Neural cell (in vitro differentiated cells): ENCODE measurements at regions not wholly inside any gene's neighbourhood (a gene's known extent, or its start where the extent isn't known, plus 50 kb on each side); places are given as distances from the start of the nearest gene placed in this dataset.
"Not testable (repeated sequence)": the region's sequence is repeated elsewhere in the genome, so short reads cannot be mapped to it uniquely, and the experiment has no call there.

Experiments used
- H2AFZ ChIP-seq: fragments of 200-600, 300-800 bp; sonication (generic), shearing (Covaris generic); 2 replicates; pipeline ENCODE4 v1.6.0; 2014; ENCODE audit warnings: low read depth, mild to moderate bottlenecking, antibody characterized with exemption, low read length, moderate library complexity
- H3F3A ChIP-seq: fragments of 200-600 bp; shearing (Covaris generic); 2 replicates; pipeline ENCODE4 v1.6.1; 2016; ENCODE audit warnings: mild to moderate bottlenecking, moderate library complexity, mixed read lengths, antibody characterized with exemption, low read length; ENCODE audit not compliant: insufficient read depth, poor library complexity, severe bottlenecking
- H3K27ac ChIP-seq: fragments of 200-600, 300-800 bp; sonication (generic), shearing (Covaris generic); 2 replicates; pipeline ENCODE4 v1.5.1; 2014; ENCODE audit warnings: mild to moderate bottlenecking, low read length, moderate library complexity
- H3K27me3 ChIP-seq: fragments of 300-800, 200-600 bp; sonication (generic), shearing (Covaris generic); 2 replicates; pipeline ENCODE4 v1.6.0; 2014; ENCODE audit warnings: mild to moderate bottlenecking, low read depth, low read length, moderate library complexity; ENCODE audit not compliant: insufficient read depth
- H3K36me3 ChIP-seq: fragments of 300-800, 200-600 bp; sonication (generic), shearing (Covaris generic); 2 replicates; pipeline ENCODE4 v1.5.1; 2014; ENCODE audit warnings: mild to moderate bottlenecking, antibody characterized with exemption, low read length, moderate library complexity; ENCODE audit not compliant: insufficient read depth
- H3K4me2 ChIP-seq: fragments of 300-800, 200-600 bp; sonication (generic), shearing (Covaris generic); 2 replicates; pipeline ENCODE4 v1.6.0; 2014; ENCODE audit warnings: mild to moderate bottlenecking, low read length
- H3K4me3 ChIP-seq: fragments of 300-800, 200-600 bp; sonication (generic), shearing (Covaris generic); 2 replicates; pipeline ENCODE4 v1.5.1; 2014; ENCODE audit warnings: mild to moderate bottlenecking, low read length, moderate library complexity
- H3K79me2 ChIP-seq: fragments of 200-600 bp; shearing (Covaris generic); replicated peaks from 2 replicates; pipeline ENCODE4 v1.6.0; 2014; ENCODE audit warnings: mild to moderate bottlenecking, low read length, moderate library complexity; ENCODE audit not compliant: insufficient read depth
- H3K9ac ChIP-seq: fragments of 300-800, 200-600 bp; sonication (generic), shearing (Covaris generic); 2 replicates; pipeline ENCODE4 v1.6.1; 2016; ENCODE audit warnings: mild to moderate bottlenecking, low read length, mixed read lengths
- H3K9me2 ChIP-seq: fragments of 200-600 bp; shearing (Covaris generic); 2 replicates; pipeline ENCODE4 v1.6.1; 2016; ENCODE audit warnings: mild to moderate bottlenecking, low read length, mixed read lengths; ENCODE audit not compliant: insufficient read depth
- H3K9me3 ChIP-seq: fragments of 200-600, 300-800 bp; sonication (generic), shearing (Covaris generic); 2 replicates; pipeline ENCODE4 v1.6.1; 2016; ENCODE audit warnings: mild to moderate bottlenecking, mixed run types, low read length, moderate library complexity, mixed read lengths
- H4K20me1 ChIP-seq: fragments of 200-600 bp; shearing (Covaris generic); 2 replicates; pipeline ENCODE4 v1.6.1; 2016; ENCODE audit warnings: mild to moderate bottlenecking, mixed run types; ENCODE audit not compliant: insufficient read depth
- EP300 ChIP-seq: fragments of 450-650 bp; conservative IDR thresholded peaks from 2 replicates; pipeline ENCODE4 v1.6.1; 2014; ENCODE audit warnings: antibody characterized with exemption, mild to moderate bottlenecking, moderate library complexity; ENCODE audit not compliant: poor library complexity, severe bottlenecking
- EZH2 ChIP-seq: fragments of 200-600, 300-800 bp; shearing (Covaris generic), sonication (generic); IDR thresholded peaks from 2 replicates; pipeline ENCODE4 v1.6.1; 2014; ENCODE audit warnings: antibody characterized with exemption, low read length, borderline replicate concordance, mild to moderate bottlenecking; ENCODE audit not compliant: insufficient read depth, poor library complexity, severe bottlenecking
- MXI1 ChIP-seq: fragments of 450-650 bp; conservative IDR thresholded peaks from 2 replicates; pipeline ENCODE4 v1.6.1; 2014; ENCODE audit warnings: antibody characterized with exemption, mild to moderate bottlenecking; ENCODE audit not compliant: poor library complexity, severe bottlenecking
- POLR2AphosphoS5 ChIP-seq: IDR thresholded peaks from 2 replicates; pipeline ENCODE4 v1.6.1; 2012
- RAD21 ChIP-seq: fragments of 450-650 bp; conservative IDR thresholded peaks from 2 replicates; pipeline ENCODE4 v1.6.1; 2014; ENCODE audit warnings: antibody characterized with exemption, mild to moderate bottlenecking, moderate library complexity
- SMC3 ChIP-seq: fragments of 450-650 bp; conservative IDR thresholded peaks from 2 replicates; pipeline ENCODE4 v1.6.1; 2014; ENCODE audit warnings: antibody characterized with exemption, mild to moderate bottlenecking, moderate library complexity; ENCODE audit not compliant: poor library complexity
- TAF1 ChIP-seq: IDR thresholded peaks from 2 replicates; pipeline ENCODE4 v1.6.1; 2012; ENCODE audit warnings: low read depth
- TF ChIP-seq, protein P1 (sequence below): IDR thresholded peaks from 2 replicates; pipeline ENCODE4 v1.6.1; 2012; ENCODE audit warnings: borderline replicate concordance
- TF ChIP-seq, protein P2 (sequence below): fragments of 450-650 bp; IDR thresholded peaks from 2 replicates; pipeline ENCODE4 v1.5.1; 2014; ENCODE audit warnings: antibody characterized with exemption, mild to moderate bottlenecking, moderate library complexity; ENCODE audit not compliant: poor library complexity, severe bottlenecking

DNA sequence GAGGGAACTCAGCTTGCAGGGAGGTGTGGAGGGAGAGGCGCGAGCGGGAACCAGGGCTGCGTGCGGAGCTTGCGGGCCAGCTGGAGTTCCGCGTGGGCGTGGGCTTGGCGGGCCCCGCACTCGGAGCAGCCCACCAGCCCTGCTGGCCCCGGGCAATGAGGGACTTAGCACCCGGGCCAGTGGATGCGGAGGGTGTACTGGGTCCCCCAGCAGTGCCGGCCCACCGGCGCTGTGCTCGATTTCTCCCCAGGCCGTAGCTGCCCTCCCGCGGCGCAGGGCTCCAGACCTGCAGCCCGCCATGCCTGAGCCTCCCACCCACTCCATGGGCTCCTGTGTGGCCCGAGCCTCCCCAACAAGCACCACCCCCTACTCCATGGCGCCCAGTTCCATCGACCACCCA lies 117.5 kb upstream of the TOP1 start:
- H4K20me1 ChIP-seq, H3K4me3 ChIP-seq, H3K9ac ChIP-seq, H3K27me3 ChIP-seq, H3K36me3 ChIP-seq, H3F3A ChIP-seq, H3K9me2 ChIP-seq, H3K27ac ChIP-seq, H3K79me2 ChIP-seq, H3K4me2 ChIP-seq, H2AFZ ChIP-seq, H3K9me3 ChIP-seq: not testable (repeated sequence)

DNA sequence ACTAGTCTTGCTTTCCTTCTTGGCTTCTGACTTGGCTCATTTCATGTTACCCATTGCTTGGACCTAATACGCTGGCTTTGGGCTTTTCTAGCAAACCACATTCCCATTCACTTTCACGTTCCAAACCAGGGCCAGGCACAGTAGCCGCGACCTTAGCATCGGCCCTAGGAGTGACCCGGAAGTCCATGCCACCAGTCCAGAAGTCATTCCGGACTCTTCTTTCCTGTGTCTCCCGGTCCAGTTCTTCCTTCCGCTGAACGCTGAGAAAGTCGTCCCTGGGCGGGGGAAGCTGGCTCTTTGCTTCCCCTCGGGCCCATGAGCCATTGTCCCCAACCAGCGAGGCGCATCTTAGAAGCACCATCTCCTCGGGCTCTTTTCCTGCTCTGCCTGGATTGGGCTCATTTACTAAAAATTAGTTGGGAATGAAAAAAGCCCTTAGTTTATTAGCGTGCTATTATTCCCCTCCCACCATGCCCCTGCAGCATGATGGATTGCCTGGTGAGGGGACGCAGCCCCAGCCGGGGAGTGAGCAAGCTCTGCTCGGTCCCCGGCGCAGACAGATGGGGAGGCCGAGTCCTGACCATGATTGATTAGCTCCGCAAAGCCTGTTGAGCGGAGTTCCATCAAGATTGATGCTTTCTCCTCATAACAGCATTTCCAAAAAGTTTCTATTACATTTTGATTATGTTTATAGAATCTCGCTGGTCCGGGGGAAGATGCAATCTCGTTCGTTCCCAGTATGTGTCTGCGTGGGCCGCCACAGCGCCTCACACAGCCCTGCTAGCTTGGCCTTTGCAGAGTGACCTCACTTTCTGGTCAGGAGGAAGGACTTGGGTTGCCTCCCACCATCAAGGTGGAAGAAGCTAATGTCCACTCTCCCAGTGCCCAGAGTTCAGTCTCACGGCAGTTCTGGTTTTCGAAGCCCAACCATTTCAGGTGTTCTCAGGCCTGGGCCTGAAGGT lies 115.1 kb upstream of the TOP1 start:
- Histone ChIP-seq H3K4me2 (no peak overlapping the region), H3K4me3 (no peak overlapping the region), H3K36me3 (no peaks in the 10 kb centered on the region), H3K79me2 (no peaks in the 10 kb centered on the region), H2AFZ (no peak overlapping the region), H3K27ac (no peak overlapping the region), H3F3A (no peaks in the 10 kb centered on the region), H3K9me3 (no peaks in the 10 kb centered on the region), H3K9me2 (no peaks in the 10 kb centered on the region), H4K20me1 (no peaks in the 10 kb centered on the region), H3K9ac (no peak overlapping the region), H3K27me3 (no peaks in the 10 kb centered on the region)
- TF ChIP-seq MXI1 = no peak
- no peak for TF ChIP-seq SMC3
- no peak for TF ChIP-seq POLR2AphosphoS5
- TF ChIP-seq, protein P1, sequence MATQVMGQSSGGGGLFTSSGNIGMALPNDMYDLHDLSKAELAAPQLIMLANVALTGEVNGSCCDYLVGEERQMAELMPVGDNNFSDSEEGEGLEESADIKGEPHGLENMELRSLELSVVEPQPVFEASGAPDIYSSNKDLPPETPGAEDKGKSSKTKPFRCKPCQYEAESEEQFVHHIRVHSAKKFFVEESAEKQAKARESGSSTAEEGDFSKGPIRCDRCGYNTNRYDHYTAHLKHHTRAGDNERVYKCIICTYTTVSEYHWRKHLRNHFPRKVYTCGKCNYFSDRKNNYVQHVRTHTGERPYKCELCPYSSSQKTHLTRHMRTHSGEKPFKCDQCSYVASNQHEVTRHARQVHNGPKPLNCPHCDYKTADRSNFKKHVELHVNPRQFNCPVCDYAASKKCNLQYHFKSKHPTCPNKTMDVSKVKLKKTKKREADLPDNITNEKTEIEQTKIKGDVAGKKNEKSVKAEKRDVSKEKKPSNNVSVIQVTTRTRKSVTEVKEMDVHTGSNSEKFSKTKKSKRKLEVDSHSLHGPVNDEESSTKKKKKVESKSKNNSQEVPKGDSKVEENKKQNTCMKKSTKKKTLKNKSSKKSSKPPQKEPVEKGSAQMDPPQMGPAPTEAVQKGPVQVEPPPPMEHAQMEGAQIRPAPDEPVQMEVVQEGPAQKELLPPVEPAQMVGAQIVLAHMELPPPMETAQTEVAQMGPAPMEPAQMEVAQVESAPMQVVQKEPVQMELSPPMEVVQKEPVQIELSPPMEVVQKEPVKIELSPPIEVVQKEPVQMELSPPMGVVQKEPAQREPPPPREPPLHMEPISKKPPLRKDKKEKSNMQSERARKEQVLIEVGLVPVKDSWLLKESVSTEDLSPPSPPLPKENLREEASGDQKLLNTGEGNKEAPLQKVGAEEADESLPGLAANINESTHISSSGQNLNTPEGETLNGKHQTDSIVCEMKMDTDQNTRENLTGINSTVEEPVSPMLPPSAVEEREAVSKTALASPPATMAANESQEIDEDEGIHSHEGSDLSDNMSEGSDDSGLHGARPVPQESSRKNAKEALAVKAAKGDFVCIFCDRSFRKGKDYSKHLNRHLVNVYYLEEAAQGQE = no peak
- no peak for TF ChIP-seq EP300
- TF ChIP-seq EZH2 = no peak

DNA sequence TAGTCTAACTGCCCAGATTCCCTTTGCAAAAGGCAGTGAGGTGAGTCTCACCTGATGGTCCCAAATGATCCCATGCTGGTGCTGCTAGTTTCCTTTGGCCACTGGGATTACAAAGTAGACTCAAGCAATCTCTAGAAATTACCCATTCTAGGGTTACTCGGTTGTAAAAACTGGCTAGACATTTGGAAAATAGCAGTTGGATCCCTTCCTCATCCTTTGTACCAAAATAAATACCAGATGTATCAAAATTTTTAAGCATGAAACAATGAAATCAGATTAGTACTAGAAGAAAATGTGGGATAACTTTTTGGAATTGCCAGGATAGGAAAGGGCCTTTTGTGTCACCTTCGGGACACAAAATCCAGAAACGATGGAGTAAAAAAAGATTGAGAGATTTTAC lies 112.9 kb upstream of the TOP1 start:
- Histone ChIP-seq H2AFZ (no peak overlapping the region), H3K27me3 (no peaks in the 10 kb centered on the region), H3K4me2 (no peak overlapping the region), H3K36me3 (no peaks in the 10 kb centered on the region), H3K9me2 (no peaks in the 10 kb centered on the region), H3K9me3 (no peaks in the 10 kb centered on the region), H3F3A (no peaks in the 10 kb centered on the region), H3K27ac (no peak overlapping the region), H3K79me2 (no peaks in the 10 kb centered on the region), H4K20me1 (no peaks in the 10 kb centered on the region), H3K4me3 (no peak overlapping the region), H3K9ac (no peak overlapping the region)
- TF ChIP-seq, protein P1 = no peak
- TF ChIP-seq EP300 (no peak), POLR2AphosphoS5 (no peak), RAD21 (no peak), SMC3 (no peak), TAF1 (no peak), EZH2 (no peak), MXI1 (no peak)
- TF ChIP-seq, protein P2, sequence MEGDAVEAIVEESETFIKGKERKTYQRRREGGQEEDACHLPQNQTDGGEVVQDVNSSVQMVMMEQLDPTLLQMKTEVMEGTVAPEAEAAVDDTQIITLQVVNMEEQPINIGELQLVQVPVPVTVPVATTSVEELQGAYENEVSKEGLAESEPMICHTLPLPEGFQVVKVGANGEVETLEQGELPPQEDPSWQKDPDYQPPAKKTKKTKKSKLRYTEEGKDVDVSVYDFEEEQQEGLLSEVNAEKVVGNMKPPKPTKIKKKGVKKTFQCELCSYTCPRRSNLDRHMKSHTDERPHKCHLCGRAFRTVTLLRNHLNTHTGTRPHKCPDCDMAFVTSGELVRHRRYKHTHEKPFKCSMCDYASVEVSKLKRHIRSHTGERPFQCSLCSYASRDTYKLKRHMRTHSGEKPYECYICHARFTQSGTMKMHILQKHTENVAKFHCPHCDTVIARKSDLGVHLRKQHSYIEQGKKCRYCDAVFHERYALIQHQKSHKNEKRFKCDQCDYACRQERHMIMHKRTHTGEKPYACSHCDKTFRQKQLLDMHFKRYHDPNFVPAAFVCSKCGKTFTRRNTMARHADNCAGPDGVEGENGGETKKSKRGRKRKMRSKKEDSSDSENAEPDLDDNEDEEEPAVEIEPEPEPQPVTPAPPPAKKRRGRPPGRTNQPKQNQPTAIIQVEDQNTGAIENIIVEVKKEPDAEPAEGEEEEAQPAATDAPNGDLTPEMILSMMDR = no peak
